ENCODE measurements at regions not wholly inside any gene's neighbourhood (a gene's known extent, or its start where the extent isn't known, plus 50 kb on each side); places are given as distances from the start of the nearest gene placed in this dataset.
"Not testable (repeated sequence)": the region's sequence is repeated elsewhere in the genome, so short reads cannot be mapped to it uniquely, and the experiment has no call there.

DNA sequence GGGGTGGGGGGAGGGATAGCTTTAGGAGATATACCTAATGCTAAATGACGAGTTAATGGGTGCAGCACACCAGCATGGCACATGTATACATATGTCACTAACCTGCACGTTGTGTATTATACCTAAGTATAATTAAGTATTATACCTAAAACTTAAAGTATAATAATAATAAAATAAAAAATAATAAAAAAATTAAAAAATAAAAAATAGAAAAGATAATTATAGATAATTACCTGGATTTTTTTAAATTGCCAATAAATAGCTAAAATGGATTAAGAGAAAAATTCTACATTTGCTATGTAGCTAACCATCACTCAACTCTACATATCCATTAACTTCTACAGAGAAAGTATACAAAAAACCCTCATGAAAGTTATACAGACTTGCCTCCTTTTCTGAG, 747.3 kb downstream of the LRRIQ3 start:
- not testable (repeated sequence) for DNase-seq

DNA sequence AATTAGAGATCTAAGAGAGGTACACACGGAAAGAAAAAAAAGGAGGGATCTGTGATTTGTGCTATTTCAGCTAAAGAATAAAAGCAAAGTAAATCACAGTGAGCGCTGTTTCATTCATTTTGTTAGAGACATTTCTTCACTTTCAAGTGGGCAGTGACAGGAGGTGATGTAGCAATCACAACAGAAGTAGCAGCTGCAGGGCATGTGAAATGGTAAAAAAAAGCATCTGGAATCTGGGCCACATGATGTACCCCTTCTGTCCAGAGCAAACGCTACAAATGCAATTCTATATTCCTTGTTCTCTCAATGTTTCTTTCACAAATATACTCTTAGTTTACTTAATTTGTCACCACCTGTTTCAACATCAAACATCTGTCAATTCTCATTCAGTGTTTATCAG, 786.5 kb downstream of the LRRIQ3 start:
- no peak for DNase-seq

DNA sequence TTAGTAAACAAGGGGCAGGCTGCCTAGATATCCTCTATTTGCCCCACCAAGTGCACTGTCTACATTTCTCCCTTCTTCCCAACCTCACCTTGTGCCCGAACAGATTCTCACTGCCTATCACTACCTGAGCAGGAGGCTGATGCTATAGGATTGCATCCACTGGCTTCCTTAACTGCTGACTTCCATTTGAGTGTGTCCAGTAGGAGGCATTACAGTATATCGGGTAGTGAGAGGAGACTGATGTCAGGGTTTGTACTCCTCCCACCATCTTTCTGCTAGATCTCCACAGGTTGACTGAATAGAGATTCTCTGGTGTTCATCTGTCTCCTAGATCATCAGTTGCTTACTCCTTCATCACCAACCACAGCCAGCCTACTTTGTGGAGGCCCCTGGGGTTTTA, 796.3 kb downstream of the LRRIQ3 start:
- DNase-seq: no peak

DNA sequence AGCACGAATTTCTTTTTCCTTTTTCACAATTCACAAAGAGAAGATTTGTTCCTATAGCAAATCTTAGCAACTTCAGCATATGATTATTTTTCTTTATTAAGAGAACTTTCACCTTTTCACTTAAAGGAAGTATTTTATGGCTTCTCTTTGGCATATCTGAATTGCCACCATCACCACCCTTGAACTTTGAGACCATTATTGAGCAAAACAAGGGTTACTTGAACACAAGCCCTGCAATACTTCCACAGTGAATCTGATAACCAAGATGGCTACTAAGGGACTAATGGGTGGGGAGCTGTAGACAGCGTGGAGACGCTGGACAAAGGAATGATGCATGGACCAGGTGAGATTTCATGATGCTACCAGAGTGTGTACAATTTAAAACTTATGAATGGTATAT, 815.0 kb downstream of the LRRIQ3 start:
- DNase-seq: no peak

DNA sequence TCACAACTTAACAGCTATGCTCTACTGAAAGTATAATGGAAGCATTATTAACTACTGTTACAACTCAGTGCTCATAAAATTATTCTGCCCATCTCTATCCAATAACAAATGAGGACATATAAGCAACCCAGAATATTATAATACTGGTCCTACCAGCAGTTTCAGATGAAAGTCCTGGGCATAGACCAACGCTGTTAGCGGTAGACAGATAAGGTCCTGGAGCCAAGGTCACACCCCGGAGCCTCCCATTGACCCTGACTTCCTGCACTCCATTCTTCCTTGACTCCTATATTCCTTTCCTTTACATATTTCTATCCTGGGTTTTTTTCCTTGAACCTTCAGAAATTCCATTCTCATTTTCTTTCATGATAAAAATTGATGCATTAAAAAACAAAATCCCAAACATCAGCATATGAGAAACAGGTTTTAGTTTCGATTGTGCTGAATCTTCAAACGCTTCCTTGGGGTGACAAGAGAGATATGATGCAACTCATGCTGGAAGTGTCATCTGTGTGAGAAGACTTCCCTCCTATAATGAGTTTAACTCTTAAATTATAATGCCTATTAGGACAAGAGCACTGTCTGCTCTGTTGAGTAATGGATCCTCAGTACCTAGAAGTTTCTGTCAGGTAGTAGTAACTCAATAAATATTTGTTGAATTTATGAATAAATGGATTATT, 831.1 kb downstream of the LRRIQ3 start:
- no peak for DNase-seq

DNA sequence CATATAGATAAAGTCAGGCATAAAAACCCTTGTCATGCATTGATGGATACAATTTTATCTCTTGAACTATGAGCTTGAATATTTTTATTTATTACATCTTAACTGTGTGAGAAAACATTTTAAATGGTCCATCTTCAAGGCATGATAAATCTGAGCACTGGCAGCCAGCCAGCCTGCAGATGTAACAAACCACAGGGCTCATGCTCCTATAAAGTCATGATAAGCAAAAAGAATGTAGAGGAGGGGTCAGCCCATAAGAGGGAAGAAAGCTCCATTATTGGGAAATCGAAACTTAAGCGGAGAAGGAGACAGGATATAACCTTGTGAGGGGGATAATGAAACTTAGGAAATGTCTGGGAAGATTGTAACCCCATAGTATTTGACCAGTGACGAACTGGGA, 839.0 kb downstream of the LRRIQ3 start:
- no peak for DNase-seq

DNA sequence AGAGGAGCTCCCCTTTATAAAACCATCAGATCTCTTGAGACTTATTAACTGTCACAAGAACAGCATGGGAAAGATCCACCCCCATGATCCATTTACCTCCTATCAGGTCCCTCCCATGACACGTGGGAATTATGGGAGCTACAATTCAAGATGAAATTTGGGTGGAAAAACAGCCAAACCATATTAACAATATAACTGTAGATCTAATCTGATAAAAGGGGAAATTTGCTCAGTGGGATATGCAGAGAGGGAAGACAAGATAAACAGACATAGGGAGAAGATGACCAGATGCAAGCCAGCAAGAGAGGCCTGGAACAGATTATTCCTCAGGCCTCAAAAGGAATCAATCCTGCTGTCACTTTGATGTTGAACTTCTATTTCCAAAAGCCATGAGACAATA, 841.5 kb downstream of the LRRIQ3 start:
- no peak for DNase-seq

DNA sequence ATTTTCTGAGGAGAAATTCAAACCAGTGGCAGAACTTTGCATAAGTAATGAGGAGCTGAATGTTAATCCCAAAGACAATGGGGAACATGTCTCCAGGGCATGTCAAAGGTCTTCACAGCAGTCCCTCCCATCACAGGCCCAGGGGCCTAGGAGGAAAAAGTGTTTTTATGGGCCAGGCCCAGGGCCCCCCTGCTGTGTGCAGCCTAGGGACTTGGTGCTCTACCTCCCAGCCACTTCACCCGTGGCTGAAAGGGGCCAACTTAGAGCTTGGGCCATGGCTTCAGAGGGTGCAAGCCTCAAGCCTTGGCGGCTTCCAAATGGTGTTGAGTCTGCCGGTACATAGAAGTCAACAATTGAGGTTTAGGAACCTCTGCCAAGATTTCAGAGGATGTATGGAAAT, 854.0 kb downstream of the LRRIQ3 start:
- no peak for DNase-seq

DNA sequence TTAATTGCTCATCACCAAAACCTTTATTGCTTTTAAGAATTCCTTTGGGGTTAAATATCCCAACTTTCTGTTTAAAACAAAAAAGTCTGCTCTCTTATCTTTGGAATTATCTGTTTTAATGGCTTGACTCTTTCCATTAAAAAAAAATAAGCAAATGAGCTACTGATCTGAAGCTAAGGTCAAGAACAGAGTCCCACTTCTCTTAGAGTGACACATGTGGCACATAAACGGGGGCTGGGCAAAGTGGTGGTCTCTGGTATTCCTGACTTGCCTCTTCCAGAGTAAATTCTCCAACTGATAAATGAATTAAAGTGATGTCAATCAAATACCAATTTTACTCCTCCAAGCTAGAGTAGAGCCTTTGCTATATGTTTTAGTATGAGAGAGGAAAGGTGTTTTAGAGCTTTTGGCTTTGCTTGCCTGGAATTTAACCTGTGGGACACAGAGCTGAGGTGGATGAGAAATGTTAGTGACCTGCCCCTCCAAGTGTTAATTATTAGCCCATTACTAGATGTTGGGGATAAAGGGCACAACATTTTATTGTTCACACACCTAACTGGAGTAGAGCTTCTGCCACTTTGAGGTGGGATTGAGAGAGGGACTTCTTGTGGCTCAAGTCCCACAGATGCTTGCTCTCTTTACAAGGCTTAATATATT, 864.0 kb downstream of the LRRIQ3 start:
- no peak for DNase-seq

DNA sequence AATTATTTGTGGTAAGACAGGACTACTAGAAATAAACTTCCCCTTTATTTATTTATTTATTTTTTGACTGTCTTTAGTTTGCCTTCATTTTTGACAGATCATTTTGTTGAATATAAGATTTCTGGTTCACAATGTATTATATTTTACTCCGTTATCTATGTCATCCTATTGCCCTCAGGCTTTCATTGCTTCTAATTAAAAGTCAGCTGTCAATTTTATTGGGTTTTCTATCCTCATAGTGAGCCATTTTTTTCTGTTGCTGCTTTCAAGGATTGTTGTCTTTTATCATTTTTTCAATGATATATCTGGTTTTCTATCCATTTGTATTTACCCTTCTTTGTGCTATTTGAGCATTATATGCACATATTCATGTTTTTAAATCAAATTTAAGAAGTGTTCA, 866.2 kb downstream of the LRRIQ3 start:
- no peak for DNase-seq

DNA sequence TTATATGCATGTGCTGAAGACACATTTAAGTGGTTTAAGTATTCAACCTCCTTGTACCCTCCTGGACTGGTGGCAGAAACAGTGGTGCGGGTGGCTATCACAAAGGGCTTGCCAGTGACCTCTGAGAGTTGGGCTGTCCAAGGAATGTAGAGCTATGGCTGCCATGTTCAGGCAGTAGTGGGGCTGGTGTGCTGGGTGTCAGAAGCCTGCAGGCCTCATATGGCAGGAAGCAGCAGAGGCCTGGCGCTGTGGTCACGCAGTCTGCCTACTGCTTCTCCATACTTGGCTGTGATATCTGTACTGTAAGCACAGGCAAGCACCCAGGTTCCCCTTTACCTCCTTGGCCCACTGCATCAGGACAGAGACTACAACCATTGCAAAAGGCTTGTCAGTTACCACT, 870.0 kb downstream of the LRRIQ3 start:
- DNase-seq: no peak

DNA sequence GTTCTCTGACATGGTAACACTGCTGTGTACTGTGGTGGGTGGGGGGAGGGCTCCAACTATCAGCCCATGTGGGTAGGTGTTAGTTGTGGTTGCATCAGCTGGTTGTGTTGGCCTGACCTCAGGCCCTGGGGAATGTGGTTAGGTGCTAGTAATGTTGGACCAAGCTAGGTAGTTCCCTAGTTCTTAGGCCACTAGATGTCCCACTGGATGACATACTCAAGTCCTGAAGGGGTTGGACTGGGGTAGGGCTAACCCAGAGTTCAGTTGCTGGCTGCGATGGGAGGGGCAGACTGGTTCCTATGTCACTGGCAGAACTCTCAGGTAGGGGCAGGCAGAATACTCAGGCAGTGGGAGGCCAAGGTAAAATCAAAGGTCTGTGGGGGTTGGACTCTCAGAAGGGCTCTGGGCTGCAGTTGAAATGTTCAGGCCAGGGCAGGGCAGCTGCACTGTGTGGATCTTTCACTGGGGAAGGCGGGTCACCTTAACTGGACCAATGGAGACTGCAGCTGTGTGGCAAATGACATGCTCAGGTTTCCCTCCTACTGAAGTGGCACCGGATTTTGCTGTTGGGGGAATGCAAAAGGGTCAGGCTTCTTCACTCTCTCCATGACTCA, 870.7 kb downstream of the LRRIQ3 start:
- DNase-seq: no peak

DNA sequence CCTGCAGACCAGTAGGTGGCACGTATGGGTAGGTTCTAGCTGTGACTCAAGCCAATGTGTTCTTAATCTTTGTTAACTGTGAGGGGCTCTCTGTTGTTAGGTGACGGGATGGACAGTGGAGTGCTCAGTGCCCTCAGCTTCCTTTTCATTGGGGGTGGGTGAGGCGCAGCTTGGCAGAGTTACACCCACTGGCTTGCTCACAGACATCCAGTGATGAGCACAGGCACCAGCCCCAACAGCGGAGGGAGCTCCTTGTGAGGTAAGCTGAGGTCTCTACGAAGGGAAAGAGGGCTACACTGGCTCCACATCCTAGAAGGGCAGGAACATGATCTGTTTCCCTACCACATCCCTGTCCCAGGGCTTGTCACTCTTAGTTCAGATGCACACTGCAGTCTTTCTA, 871.3 kb downstream of the LRRIQ3 start:
- no peak for DNase-seq

DNA sequence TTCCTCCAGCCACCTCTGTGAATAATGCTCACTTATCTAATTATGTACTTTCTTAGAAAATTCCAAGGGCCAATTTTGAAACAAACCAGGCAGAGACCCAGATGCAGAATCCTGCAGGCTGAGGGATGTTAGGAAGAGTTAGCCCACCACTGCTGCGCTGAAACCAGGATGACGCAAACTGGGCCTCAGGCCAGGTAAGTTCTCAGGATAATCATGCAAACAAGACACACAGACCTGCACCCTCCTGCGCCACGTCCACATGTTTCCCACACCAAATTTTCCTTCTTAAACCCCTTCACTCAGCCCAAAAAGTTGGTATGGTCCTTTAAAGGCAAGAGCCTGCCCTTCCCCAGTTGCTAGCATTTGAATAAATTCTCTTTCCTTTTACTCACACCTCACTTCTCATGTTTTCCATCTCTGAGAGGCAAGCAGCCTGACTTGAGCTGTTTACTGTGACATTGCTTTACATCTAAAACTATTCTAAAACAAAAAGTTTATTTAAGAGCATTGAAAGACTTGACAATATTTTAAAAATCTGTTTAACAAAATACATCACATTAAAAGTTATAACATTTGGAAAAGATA, 887.1 kb downstream of the LRRIQ3 start:
- DNase-seq: no peak

DNA sequence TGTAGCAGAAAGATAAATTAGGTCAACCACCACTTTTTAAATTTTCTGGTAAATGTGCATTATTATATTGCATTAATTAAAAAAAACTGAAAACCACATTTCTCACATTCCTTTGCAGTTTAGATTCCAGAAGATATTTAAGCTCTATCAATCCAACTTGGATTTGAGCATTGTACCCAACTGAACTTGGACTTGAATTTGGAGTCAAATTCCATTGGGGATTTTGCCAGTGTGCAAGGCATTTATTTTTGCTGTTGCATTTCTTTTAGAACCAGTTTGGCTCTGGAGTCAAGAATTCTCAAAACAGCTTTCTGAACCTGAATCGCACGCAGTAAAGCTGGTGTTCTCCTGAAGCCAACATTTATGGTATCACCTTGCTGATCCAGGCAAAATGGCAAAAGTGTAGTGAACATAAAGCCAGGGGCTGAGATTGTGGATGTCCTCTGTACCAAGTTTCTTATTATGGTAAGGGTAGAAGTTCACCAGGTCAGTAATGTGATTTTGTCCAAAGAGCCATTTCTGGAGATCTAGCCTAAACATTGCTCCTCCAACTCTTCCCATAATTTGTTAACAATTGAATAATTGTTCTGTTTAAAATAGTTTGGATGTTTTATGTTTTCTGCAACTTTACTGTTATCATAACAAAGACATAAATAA, 890.9 kb downstream of the LRRIQ3 start:
- DNase-seq: no peak

DNA sequence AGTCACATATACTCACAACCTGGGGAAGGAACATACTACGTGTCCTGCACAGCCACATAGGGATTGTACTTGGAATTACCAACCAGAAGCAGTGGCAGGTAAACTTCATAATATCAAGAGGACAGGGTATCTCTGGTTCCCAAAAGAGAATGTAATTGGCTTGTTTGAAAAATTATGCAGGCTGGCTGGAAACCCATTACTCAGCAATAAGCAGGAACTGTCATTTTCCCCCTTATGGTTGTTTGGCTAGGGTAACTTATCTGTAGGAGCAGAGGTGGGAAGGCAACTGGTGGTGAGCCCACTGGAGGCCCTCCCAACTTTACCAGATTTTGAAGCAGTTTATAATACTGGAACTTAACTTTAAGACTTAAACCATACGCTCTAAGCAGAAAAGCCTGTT, 924.1 kb downstream of the LRRIQ3 start:
- DNase-seq: no peak

DNA sequence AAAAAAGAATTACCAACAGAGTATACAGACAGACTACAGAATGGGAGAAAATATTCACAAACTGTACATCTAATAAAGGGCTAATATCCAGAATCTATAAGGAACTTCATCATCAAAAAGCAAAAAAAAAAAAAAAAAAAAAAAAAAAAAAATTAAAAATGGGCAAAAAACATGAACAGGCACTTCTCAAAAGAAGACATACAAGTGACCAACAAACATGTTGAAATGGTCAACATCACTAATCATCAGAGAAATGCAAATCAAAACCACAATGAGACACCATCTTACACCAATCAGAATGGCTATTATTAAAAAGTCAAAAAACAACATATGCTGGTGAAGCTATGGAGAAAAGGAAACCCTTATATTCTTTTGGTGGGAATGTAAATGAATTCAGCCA, 952.8 kb downstream of the LRRIQ3 start:
- DNase-seq: not testable (repeated sequence)

DNA sequence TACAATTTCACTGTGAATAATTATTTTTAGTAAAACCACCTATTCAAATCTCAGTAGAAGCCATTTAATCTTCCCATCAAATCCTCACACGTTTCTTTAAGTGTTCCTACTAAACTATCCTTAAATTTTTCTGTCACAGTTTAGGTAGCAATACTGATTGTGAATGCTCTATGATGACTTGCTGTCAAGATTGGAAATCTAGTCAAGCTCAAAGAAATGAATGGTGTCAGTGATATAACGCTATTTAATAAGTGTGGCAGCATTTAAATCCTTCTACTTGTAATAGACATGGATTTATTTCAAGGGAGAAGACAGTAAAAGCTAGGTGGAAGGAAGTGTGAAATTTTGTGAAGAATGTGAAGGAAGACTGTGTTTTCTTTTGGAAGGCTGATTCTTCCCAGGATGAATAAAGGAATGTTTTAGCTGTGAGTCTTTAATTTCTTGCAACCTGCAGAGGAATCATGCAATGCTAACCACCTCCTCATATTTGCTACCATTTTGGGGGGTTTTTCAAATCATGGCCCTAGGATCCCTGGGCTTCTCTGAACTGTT, 936.7 kb upstream of the NEGR1 start:
- DNase-seq: no peak

DNA sequence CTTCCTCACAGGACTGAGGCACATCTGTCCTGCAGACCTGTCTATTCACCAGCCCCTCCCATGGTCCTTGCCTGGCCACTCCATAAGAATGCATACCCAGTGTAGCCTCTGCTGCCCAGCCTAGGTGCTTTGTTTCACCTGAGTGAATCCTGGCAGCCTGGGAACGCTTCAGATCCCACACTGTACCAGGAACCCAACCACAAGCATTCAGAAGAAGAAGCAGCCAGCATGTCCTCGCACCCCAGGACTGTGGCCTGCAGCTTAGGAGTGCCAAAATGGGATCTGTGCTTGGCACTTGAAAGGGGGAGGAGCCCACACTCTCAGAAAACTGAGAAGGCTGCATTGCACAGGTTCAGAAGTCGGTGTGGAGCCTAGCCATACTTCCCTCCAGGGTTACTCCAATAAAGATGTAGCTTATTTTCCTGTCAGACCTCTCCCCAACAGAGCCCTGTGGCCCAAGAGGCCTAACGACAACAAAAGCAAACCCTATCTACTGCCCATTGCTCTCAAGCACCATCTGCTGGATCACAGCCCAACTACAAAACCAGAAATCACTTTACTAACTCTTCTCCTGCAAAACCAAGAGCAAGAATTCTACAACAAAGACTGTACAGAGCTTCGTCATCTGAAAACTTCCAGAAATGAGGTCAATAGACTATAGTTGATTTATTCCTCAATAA, 923.1 kb upstream of the NEGR1 start:
- DNase-seq: no peak

DNA sequence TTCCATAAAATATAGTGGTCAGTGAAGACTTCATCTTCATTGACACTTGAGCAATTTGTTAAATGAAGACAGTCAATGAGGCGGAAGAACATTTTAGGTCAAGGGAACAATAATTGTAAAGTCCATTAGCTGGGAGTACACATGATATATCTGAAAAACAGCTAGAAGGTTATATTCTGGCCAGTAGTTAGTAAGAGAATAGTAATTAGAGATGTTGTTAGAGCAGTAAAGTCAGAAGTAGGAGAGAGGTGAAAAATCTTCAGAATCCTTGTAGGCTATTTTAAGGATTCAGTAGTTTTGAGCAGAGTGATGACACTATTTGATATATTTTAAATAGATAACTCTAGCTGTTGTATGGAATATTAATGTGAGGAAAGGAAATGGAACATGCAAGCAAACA, 915.6 kb upstream of the NEGR1 start:
- no peak for DNase-seq

DNA sequence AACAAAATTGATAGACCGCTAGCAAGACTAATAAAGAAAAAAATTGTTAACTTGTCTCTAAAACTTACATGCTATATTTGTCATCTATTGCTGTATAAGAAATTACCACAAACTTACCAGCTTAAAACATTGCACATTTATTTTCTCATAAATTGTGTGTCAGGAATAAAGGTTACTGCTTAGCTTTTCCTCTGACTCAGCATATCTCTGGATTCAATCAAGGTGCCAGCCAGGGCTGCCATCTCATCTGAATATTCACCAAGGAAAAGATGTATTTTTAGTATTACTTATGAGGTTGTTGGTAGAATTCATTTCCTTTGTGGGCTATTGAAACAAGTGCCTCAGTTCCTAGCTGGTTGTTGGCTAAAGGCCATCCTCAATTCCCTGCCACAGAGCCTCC, 912.6 kb upstream of the NEGR1 start:
- DNase-seq: no peak

DNA sequence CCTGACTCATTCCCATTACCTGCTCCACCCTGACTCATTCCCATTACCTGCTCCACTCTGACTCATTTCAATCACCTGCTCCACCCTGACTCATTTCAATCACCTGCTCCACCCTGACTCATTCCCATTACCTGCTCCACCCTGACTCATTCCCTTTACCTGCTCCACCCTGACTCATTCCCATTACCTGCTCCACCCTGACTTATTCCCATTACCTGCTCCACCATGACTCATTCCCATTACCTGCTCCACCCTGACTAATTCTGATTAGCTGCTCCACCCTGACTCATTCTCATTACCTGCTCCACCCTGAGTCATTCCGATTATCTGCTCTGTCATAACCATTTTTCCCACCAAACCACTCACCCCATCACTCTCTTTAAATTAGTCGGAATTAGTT, 901.2 kb upstream of the NEGR1 start:
- DNase-seq: not testable (repeated sequence)

DNA sequence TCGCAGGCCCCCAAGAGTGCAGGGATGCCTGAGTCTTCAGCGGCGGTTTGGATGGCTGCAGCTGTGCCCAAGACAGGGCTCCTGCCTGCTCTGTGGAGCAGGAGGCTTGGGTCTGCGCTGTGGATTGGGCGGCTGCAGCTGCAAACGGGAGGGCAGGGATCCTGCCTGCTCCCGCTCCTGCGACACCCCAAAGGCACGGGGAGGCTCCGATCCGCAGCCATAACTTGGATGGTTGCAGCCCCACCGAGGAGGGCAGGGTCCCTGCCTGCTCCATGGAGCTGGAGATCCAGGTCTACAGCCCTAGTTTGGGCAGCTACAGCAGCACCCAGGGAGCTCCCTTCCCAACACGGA, 898.8 kb upstream of the NEGR1 start:
- DNase-seq: no peak
